ENCODE measurements at regions not wholly inside any gene's neighbourhood (a gene's known extent, or its start where the extent isn't known, plus 50 kb on each side); places are given as distances from the start of the nearest gene placed in this dataset.

DNA sequence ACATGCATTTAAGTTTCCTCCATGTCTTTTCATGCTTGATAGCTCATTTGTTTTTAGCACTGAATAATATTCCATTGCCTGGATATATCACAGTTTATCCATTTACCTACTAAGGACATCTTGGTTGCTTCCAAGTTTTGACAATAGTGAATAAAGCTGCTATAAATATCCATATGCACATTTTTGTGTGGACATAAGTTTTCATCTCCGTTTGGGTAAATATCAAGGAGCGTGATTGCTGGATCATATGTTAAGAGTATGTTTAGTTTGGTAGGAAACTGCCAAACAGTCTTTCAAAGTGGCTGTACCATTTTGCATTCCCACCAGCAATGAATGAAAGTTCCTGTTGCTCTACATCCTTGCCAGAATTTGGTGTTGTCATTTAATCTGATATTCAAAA lies 172.5 kb downstream of the DHX15 start:
- no peak overlapping the region for H3K27ac Mint-ChIP-seq (ENCODE audit: unreplicated experiment)
- no peaks in the 10 kb centered on the region for H3K36me3 Mint-ChIP-seq (ENCODE audit: low read depth, unreplicated experiment)
- peaks cover 32% of the 10 kb centered on the region for H3K4me1 Mint-ChIP-seq (ENCODE audit: unreplicated experiment)
- DNase-seq (ENCODE audit: low spot score), result no peak
- H3K27me3 Mint-ChIP-seq (ENCODE audit: unreplicated experiment), result no peaks in the 10 kb centered on the region
- no peaks in the 10 kb centered on the region for H3K9me3 Mint-ChIP-seq (ENCODE audit: unreplicated experiment)
- no peak for TF ChIP-seq CTCF (IDR thresholded peaks at IDR 0.05; ENCODE audit: unreplicated experiment)
- no peak overlapping the region for H3K4me3 Mint-ChIP-seq (ENCODE audit: unreplicated experiment)

- H3K9me3 Mint-ChIP-seq (ENCODE audit: unreplicated experiment), result no peaks in the 10 kb centered on the region
- no peak overlapping the region for H3K4me3 Mint-ChIP-seq (ENCODE audit: unreplicated experiment)
- H3K4me1 Mint-ChIP-seq (ENCODE audit: unreplicated experiment), result peaks cover 31% of the 10 kb centered on the region
- no peak for TF ChIP-seq CTCF (IDR thresholded peaks at IDR 0.05; ENCODE audit: unreplicated experiment)
- no peak for DNase-seq (ENCODE audit: low spot score)
- no peak overlapping the region for H3K27ac Mint-ChIP-seq (ENCODE audit: unreplicated experiment)
- H3K36me3 Mint-ChIP-seq (ENCODE audit: low read depth, unreplicated experiment), result no peaks in the 10 kb centered on the region
- no peaks in the 10 kb centered on the region for H3K27me3 Mint-ChIP-seq (ENCODE audit: unreplicated experiment)
Measured at GRCh38 chr4:24411299-24411698, 173.1 kb downstream of the DHX15 start.

- no peaks in the 10 kb centered on the region for H3K27me3 Mint-ChIP-seq (ENCODE audit: unreplicated experiment)
- no peak for TF ChIP-seq CTCF (IDR thresholded peaks at IDR 0.05; ENCODE audit: unreplicated experiment)
- no peaks in the 10 kb centered on the region for H3K9me3 Mint-ChIP-seq (ENCODE audit: unreplicated experiment)
- H3K4me3 Mint-ChIP-seq (ENCODE audit: unreplicated experiment), result no peak overlapping the region
- H3K36me3 Mint-ChIP-seq (ENCODE audit: low read depth, unreplicated experiment), result no peaks in the 10 kb centered on the region
- DNase-seq (ENCODE audit: low spot score), result no peak
- H3K27ac Mint-ChIP-seq (ENCODE audit: unreplicated experiment), result no peak overlapping the region
- H3K4me1 Mint-ChIP-seq (ENCODE audit: unreplicated experiment), result peaks cover 25% of the 10 kb centered on the region
Measured at GRCh38 chr4:24408640-24409039, 175.7 kb downstream of the DHX15 start.

GRCh38 chr4:24405926-24406325 lies 178.4 kb downstream of the DHX15 start:
- no peak for TF ChIP-seq CTCF (IDR thresholded peaks at IDR 0.05; ENCODE audit: unreplicated experiment)
- H3K36me3 Mint-ChIP-seq (ENCODE audit: low read depth, unreplicated experiment), result no peaks in the 10 kb centered on the region
- no peaks in the 10 kb centered on the region for H3K27me3 Mint-ChIP-seq (ENCODE audit: unreplicated experiment)
- no peak overlapping the region for H3K27ac Mint-ChIP-seq (ENCODE audit: unreplicated experiment)
- H3K9me3 Mint-ChIP-seq (ENCODE audit: unreplicated experiment), result no peaks in the 10 kb centered on the region
- DNase-seq (ENCODE audit: low spot score), result no peak
- peaks cover 2% of the 10 kb centered on the region for H3K4me1 Mint-ChIP-seq (ENCODE audit: unreplicated experiment)
- no peak overlapping the region for H3K4me3 Mint-ChIP-seq (ENCODE audit: unreplicated experiment)

- Mint-ChIP-seq H3K4me1 (ENCODE audit: unreplicated experiment) (no peaks in the 10 kb centered on the region), H3K9me3 (ENCODE audit: unreplicated experiment) (no peaks in the 10 kb centered on the region), H3K36me3 (ENCODE audit: low read depth, unreplicated experiment) (no peaks in the 10 kb centered on the region), H3K27ac (ENCODE audit: unreplicated experiment) (no peak overlapping the region), H3K4me3 (ENCODE audit: unreplicated experiment) (no peak overlapping the region), H3K27me3 (ENCODE audit: unreplicated experiment) (no peaks in the 10 kb centered on the region)
- no peak for DNase-seq (ENCODE audit: low spot score)
- no peak for TF ChIP-seq CTCF (IDR thresholded peaks at IDR 0.05; ENCODE audit: unreplicated experiment)
Measured at GRCh38 chr4:24405341-24405740, 179.0 kb downstream of the DHX15 start.
